B cell (primary cell): ENCODE measurements at regions not wholly inside any gene's neighbourhood (a gene's known extent, or its start where the extent isn't known, plus 50 kb on each side); places are given as distances from the start of the nearest gene placed in this dataset.

ENCODE experiments used
- ATAC-seq: fragments of 200-7000 bp; cut with Tn5 transposase; one replicate; pipeline ENCODE4 v1.10.0; 2021; ENCODE audit warnings: low read depth, mild to moderate bottlenecking, moderate number of reproducible peaks, moderate library complexity
- CTCF ChIA-PET: fragments of 350-600 bp; sonication (Branson Sonifier 250); formaldehyde crosslinking; loops from one replicate; lab custom pipeline; 2021; ENCODE audit warnings: antibody characterized with exemption, inconsistent platforms; lab: Charles Lee
- POLR2A ChIA-PET: fragments of 350-600 bp; sonication (Branson Sonifier 250); formaldehyde crosslinking; loops from one replicate; lab custom pipeline; 2021; ENCODE audit warnings: antibody characterized with exemption; lab: Charles Lee
- DNase-seq: peaks from one replicate; pipeline ENCODE4 v3.0.0; 2013
- H2AFZ ChIP-seq: 2 replicates; pipeline ENCODE4 v1.6.1; 2012; ENCODE audit warnings: mild to moderate bottlenecking, low read depth, low read length; ENCODE audit not compliant: insufficient read depth, poor library complexity, severe bottlenecking
- H3K27ac ChIP-seq, 2 donors: 1 replicate in 1 of 2; 2 replicates in 1 of 2; pipeline ENCODE4 v1.5.1; 2012 to 2013; ENCODE audit warnings: low read length in 2 of 2, mild to moderate bottlenecking in 2 of 2, moderate library complexity in 1 of 2
- H3K27me3 ChIP-seq, 4 experiments: fragments of 200-600 bp in 1 of 4; sonication (generic) in 1 of 4; replicated peaks in 1 of 4; 1 replicate in 2 of 4; 2 replicates in 2 of 4; pipeline versions ENCODE4 v1.6.1 to v1.7.0; 2013 to 2016; ENCODE audit warnings: low read length in 3 of 4, mild to moderate bottlenecking in 2 of 4, mixed read lengths in 1 of 4, moderate library complexity in 1 of 4; ENCODE audit not compliant: insufficient read depth in 4 of 4, control insufficient read depth in 3 of 4; ENCODE audit errors: control extremely low read depth in 1 of 4
- H3K36me3 ChIP-seq, 2 experiments: replicated peaks in 1 of 2; 1 replicate in 1 of 2; 2 replicates in 1 of 2; pipeline versions ENCODE4 v1.6.1 to v1.7.1; 2013; ENCODE audit warnings: low read length in 1 of 2; ENCODE audit not compliant: insufficient read depth in 2 of 2, control insufficient read depth in 1 of 2; ENCODE audit errors: control extremely low read depth in 1 of 2, extremely low read depth in 1 of 2
- H3K4me1 ChIP-seq, 2 donors: fragments of 200-600 bp in 1 of 2; sonication (generic) in 1 of 2; 1 replicate in 1 of 2; 2 replicates in 1 of 2; pipeline versions ENCODE4 v1.5.1 to v1.6.1; 2013 to 2017; ENCODE audit warnings: low read length in 2 of 2; ENCODE audit not compliant: control insufficient read depth in 2 of 2, insufficient read depth in 2 of 2
- H3K4me2 ChIP-seq: replicated peaks from 2 replicates; pipeline ENCODE3; 2012; ENCODE audit warnings: mild to moderate bottlenecking, low read depth, low read length; ENCODE audit not compliant: poor library complexity, severe bottlenecking
- H3K4me3 ChIP-seq, 5 experiments: fragments of 200-600 bp in 1 of 5; sonication (generic) in 1 of 5; 1 replicate in 3 of 5; 2 replicates in 2 of 5; pipeline versions ENCODE4 v1.5.1 to v1.7.0; 2011 to 2016; ENCODE audit warnings: low read length in 4 of 5, mild to moderate bottlenecking in 4 of 5, low read depth in 2 of 5, control low read depth in 1 of 5, moderate library complexity in 1 of 5; ENCODE audit not compliant: insufficient read depth in 1 of 5; ENCODE audit errors: control extremely low read depth in 1 of 5, extremely low read depth in 1 of 5
- H3K79me2 ChIP-seq: fragments of 200-600 bp; sonication (generic); one replicate; pipeline ENCODE4 v1.6.0; 2016; ENCODE audit warnings: low read length; ENCODE audit not compliant: control insufficient read depth, insufficient read depth
- H3K9ac ChIP-seq: fragments of 200-600 bp; sonication (generic); 2 replicates; pipeline ENCODE4 v1.6.1; 2017; ENCODE audit warnings: mild to moderate bottlenecking, low read length, moderate library complexity
- H3K9me3 ChIP-seq, 3 donors: one replicate each; pipeline versions ENCODE4 v1.6.1 to v1.7.1; 2013; ENCODE audit warnings: low read length in 2 of 3; ENCODE audit not compliant: control insufficient read depth in 2 of 3, insufficient read depth in 1 of 3; ENCODE audit errors: control extremely low read depth in 1 of 3
- H4K20me1 ChIP-seq: 2 replicates; pipeline ENCODE4 v1.6.0; 2012; ENCODE audit warnings: mild to moderate bottlenecking, low read length; ENCODE audit not compliant: insufficient read depth, control insufficient read depth, poor library complexity, severe bottlenecking
- H3K27ac Mint-ChIP-seq: one replicate; pipeline ENCODE4 v1.8.0; 2021; ENCODE audit warnings: mixed read lengths
- H3K27me3 Mint-ChIP-seq: one replicate; pipeline ENCODE4 v1.8.0; 2021; ENCODE audit warnings: mixed read lengths
- H3K4me1 Mint-ChIP-seq: one replicate; pipeline ENCODE4 v1.8.0; 2021; ENCODE audit warnings: mixed read lengths
- H3K4me3 Mint-ChIP-seq: one replicate; pipeline ENCODE4 v1.8.0; 2021; ENCODE audit warnings: mixed read lengths
- H3K9me3 Mint-ChIP-seq: one replicate; pipeline ENCODE4 v1.8.0; 2022; ENCODE audit warnings: mixed read lengths; ENCODE audit not compliant: insufficient read depth
- EZH2 ChIP-seq: IDR thresholded peaks from 2 replicates; pipeline ENCODE4 v1.6.1; 2012; ENCODE audit warnings: borderline replicate concordance, low read depth, mild to moderate bottlenecking, moderate library complexity, low read length; ENCODE audit not compliant: insufficient read depth, poor library complexity, severe bottlenecking
- WGBS: methylation state at CpG from one replicate; pipeline ENCODE4 v1.1.5; 2013; ENCODE audit warnings: missing lambda C conversion rate; ENCODE audit not compliant: insufficient coverage; 5-methylcytosine and 5-hydroxymethylcytosine counted together
- intact Hi-C: fragments of 100-400 bp; cut with micrococcal nuclease; formaldehyde crosslinking; loops from one replicate; pipeline ENCODE4 v1.10.0; 2022
- TF ChIP-seq, protein P1 (sequence below): fragments of 200-600 bp; IDR thresholded peaks from one replicate; pipeline ENCODE4 v1.8.0; 2022; ENCODE audit warnings: antibody characterized with exemption, mild to moderate bottlenecking

DNA sequence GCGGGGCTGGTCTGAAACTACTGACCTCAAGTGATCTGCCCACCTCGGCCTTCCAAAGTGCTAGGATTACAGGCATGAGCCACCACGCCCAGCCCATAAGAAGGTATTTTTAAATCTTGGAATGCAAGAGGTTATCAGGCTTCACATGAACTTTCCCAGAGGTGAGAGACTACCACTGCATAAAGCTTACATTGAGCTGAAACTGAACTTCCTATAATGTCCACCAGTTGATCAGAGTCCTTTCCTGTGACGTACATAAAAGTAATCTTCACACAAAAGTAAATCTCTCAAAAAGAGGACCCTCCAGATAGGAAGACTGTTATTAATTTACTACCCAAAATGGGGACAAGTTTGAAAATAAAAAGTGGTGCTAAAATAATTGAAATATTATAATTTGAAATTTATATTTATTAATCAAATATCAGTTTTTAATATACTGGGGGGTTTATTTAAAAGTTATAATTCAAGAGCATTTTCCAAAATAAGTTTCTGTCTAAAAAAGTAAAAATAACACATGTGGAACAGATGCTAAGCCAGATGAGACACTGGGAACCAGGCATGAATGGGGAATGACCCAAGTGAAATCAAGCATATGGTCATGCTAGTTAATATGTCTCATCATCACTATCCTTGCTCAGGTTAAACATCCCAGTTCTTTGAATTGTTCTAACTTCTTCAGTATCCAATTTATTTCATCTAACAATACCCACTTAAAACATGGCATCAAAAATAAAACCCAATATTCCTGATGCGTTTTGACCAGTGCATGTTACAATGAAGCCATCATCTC is 269.9 kb upstream of the UBE2E2 start:
- Histone ChIP-seq H3K4me3 (no peak overlapping the region), H3K4me2 (no peak overlapping the region), H3K27ac (no peak overlapping the region), H3K27me3 (no peaks in the 10 kb centered on the region), H3K36me3 (no peaks in the 10 kb centered on the region), H4K20me1 (no peaks in the 10 kb centered on the region), H3K4me1 (no peaks in the 10 kb centered on the region), H3K9me3 (no peaks in the 10 kb centered on the region), H3K79me2 (no peaks in the 10 kb centered on the region), H3K9ac (no peak overlapping the region), H2AFZ (no peak overlapping the region)
- POLR2A ChIA-PET = no interaction called here
- CTCF ChIA-PET = interaction anchor here (1.0 kb wide), 1 partner anchor 11 kb away, joined by 3 read pairs; no protein-coding TSS in a partner anchor
- Mint-ChIP-seq H3K9me3 (no peaks in the 10 kb centered on the region), H3K27ac (no peak overlapping the region), H3K27me3 (peaks cover 4% of the 10 kb centered on the region), H3K4me1 (no peaks in the 10 kb centered on the region), H3K4me3 (no peak overlapping the region)
- DNase-seq = no peak
- TF ChIP-seq, protein P1, sequence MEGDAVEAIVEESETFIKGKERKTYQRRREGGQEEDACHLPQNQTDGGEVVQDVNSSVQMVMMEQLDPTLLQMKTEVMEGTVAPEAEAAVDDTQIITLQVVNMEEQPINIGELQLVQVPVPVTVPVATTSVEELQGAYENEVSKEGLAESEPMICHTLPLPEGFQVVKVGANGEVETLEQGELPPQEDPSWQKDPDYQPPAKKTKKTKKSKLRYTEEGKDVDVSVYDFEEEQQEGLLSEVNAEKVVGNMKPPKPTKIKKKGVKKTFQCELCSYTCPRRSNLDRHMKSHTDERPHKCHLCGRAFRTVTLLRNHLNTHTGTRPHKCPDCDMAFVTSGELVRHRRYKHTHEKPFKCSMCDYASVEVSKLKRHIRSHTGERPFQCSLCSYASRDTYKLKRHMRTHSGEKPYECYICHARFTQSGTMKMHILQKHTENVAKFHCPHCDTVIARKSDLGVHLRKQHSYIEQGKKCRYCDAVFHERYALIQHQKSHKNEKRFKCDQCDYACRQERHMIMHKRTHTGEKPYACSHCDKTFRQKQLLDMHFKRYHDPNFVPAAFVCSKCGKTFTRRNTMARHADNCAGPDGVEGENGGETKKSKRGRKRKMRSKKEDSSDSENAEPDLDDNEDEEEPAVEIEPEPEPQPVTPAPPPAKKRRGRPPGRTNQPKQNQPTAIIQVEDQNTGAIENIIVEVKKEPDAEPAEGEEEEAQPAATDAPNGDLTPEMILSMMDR = no peak
- TF ChIP-seq EZH2 = no peak
- 93% methylated on average over 3 of the region's 5 CpGs for WGBS
- intact Hi-C loops = no loop called here
- ATAC-seq = no peak

DNA sequence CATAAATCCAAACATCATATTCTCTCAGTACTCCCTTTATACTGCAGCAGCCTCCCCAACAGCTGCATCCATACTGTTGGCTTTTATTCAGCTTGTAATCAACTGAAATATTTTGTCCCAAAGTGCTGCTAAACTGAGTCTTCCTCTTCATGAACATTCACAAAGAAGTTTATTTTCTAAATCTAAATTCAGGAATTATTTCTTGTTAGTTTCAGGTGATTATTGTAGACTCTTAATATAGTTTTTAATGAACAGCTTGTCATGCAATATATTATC is 269.3 kb upstream of the UBE2E2 start:
- Histone ChIP-seq H4K20me1 (no peaks in the 10 kb centered on the region), H3K4me3 (no peak overlapping the region), H3K27me3 (no peaks in the 10 kb centered on the region), H3K27ac (no peak overlapping the region), H3K4me1 (no peaks in the 10 kb centered on the region), H3K36me3 (no peaks in the 10 kb centered on the region), H3K4me2 (no peak overlapping the region), H3K79me2 (no peaks in the 10 kb centered on the region), H2AFZ (no peak overlapping the region), H3K9ac (no peak overlapping the region), H3K9me3 (no peaks in the 10 kb centered on the region)
- Mint-ChIP-seq H3K4me1 (no peaks in the 10 kb centered on the region), H3K9me3 (no peaks in the 10 kb centered on the region), H3K27ac (no peak overlapping the region), H3K4me3 (no peak overlapping the region), H3K27me3 (peaks cover 4% of the 10 kb centered on the region)
- CTCF ChIA-PET = interaction anchor here (1.0 kb wide), 1 partner anchor 11 kb away, joined by 3 read pairs; no protein-coding TSS in a partner anchor
- intact Hi-C loops = no loop called here
- no peak for DNase-seq
- ATAC-seq = no peak
- POLR2A ChIA-PET = no interaction called here
- TF ChIP-seq, protein P1 = no peak
- TF ChIP-seq EZH2 = no peak
